ENCODE measurements at regions not wholly inside any gene's neighbourhood (a gene's known extent, or its start where the extent isn't known, plus 50 kb on each side); places are given as distances from the start of the nearest gene placed in this dataset.

DNA sequence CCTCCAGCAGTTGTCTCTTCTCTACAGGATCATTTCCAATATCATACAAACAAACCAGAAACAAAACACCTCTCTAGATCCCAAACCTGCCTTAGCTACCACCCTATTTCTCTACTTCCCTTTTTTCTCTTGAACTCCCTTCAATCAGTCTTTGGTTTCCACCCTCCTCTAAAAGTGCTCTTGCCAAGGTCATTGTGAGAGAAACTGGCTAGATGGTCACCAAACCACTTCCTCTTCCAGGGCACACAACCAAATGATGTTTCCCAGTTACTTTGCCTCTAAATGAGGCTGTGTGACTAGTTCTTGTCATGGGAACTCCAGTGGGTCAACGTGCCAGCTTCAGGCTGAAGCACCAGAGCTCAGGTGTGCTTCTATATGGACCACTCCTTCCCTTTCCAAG is 85.8 kb upstream of the ARMC2 start:
- no peak for DNase-seq (ENCODE audit: low read depth)
- TF ChIP-seq, protein P1, sequence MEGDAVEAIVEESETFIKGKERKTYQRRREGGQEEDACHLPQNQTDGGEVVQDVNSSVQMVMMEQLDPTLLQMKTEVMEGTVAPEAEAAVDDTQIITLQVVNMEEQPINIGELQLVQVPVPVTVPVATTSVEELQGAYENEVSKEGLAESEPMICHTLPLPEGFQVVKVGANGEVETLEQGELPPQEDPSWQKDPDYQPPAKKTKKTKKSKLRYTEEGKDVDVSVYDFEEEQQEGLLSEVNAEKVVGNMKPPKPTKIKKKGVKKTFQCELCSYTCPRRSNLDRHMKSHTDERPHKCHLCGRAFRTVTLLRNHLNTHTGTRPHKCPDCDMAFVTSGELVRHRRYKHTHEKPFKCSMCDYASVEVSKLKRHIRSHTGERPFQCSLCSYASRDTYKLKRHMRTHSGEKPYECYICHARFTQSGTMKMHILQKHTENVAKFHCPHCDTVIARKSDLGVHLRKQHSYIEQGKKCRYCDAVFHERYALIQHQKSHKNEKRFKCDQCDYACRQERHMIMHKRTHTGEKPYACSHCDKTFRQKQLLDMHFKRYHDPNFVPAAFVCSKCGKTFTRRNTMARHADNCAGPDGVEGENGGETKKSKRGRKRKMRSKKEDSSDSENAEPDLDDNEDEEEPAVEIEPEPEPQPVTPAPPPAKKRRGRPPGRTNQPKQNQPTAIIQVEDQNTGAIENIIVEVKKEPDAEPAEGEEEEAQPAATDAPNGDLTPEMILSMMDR (conservative IDR thresholded peaks at IDR 0.05; ENCODE audit: low read length) = no peak
- H3K4me3 ChIP-seq (ENCODE audit: low read length) = no peak overlapping the region

DNA sequence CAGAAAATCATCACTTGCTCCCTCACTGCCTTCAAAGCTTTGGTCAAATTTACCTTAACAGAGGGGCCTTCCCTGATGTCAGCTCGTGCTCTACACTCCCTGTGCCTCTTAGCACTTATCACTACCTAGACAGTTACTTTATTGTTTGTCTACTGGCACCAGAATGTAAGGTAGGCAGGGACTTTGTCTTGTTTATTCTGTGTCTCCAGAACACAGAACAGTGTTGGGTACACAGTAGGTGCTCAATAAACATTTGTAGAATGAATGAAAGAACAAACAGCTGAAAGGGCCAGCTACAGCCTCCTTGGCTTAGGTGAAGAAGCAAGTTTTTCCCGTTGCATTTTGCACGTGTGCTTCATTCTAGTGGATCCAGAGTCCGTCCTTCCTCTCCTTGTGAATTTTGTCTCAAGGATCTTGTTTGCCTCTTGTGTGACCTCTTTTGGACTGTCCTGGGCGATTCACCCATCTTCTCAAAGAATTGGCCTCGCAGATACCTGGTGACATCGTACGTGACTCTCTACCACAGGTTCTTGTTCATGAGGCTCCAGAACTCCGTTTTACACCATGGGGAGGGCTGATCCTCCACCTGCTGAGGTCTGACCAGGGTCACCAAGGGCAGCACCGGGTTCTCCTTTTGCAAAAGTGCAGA is 84.2 kb upstream of the ARMC2 start:
- no peak overlapping the region for H3K4me3 ChIP-seq (ENCODE audit: low read length)
- DNase-seq (ENCODE audit: low read depth) = no peak
- TF ChIP-seq, protein P1 (conservative IDR thresholded peaks at IDR 0.05; ENCODE audit: low read length) = no peak

- no peak for DNase-seq (ENCODE audit: low read depth)
- TF ChIP-seq, protein P1 (conservative IDR thresholded peaks at IDR 0.05; ENCODE audit: low read length) = no peak
- H3K4me3 ChIP-seq (ENCODE audit: low read length) = no peak overlapping the region
Measured at GRCh38 chr6:108764580-108764950, 83.7 kb upstream of the ARMC2 start.

GRCh38 chr6:108765495-108765894 is 82.7 kb upstream of the ARMC2 start:
- no peak overlapping the region for H3K4me3 ChIP-seq (ENCODE audit: low read length)
- DNase-seq (ENCODE audit: low read depth) = no peak
- TF ChIP-seq, protein P1 (conservative IDR thresholded peaks at IDR 0.05; ENCODE audit: low read length) = no peak

GRCh38 chr6:108766419-108766818 is 81.8 kb upstream of the ARMC2 start:
- no peak overlapping the region for H3K4me3 ChIP-seq (ENCODE audit: low read length)
- TF ChIP-seq, protein P1 (conservative IDR thresholded peaks at IDR 0.05; ENCODE audit: low read length) = no peak
- no peak for DNase-seq (ENCODE audit: low read depth)

DNA sequence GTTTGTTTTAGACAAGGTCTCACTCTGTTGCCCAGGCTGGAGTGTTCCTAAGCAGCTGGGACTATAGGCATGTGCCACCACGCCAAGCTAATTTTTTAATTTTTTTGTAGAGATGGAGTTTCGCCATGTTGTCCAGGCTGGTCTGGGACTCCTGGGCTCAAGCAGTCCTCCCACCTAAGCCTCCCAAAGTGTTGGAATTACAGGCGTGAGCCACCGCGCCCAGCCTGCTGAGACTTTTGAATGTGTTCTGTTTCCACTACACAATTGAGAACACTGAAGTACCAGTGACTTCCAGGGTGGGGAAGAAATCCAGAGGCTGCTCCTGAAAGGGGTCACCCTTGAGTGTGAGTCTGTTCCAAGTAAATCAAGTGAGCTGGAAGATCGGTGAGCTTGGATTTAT is 81.3 kb upstream of the ARMC2 start:
- H3K4me3 ChIP-seq (ENCODE audit: low read length) = no peak overlapping the region
- TF ChIP-seq, protein P1 (conservative IDR thresholded peaks at IDR 0.05; ENCODE audit: low read length) = no peak
- no peak for DNase-seq (ENCODE audit: low read depth)

DNA sequence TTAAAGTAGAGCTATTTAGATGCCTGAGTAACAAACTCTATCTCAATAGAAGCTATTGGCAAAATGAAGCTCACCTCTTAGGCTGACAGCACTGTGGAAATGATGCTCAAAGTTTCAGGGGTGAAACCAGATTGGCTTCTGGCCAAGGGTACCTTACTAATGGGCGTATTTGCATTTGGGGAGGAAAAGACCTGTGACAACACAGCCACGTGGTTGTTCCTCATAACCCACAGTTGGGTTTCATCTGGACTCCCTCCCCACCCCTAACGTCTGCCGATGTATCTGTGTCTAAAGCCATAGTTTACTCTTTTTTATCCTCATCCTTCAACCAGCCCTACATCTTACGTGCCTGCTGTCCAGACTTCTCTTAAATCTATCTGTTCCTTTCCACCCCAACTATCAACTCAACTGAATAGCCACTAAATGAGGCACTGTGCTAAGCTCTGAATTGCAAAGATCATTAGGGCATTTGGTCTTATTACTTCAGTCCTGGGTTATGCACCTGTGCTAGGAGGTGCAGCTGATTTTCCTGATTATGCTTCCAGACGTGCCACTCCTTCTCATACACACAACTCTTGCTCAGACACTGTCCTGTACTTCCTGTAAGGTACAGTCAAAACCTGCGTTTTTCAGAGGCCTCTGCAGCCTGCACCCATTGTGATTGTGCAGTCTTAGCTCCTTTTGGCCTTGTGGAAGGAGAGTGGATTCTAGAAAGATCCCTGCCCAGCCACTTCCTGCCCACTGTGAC is 80.6 kb upstream of the ARMC2 start:
- H3K4me3 ChIP-seq (ENCODE audit: low read length) = no peak overlapping the region
- DNase-seq (ENCODE audit: low read depth) = no peak
- TF ChIP-seq, protein P1 (conservative IDR thresholded peaks at IDR 0.05; ENCODE audit: low read length) = no peak

Measured in AG10803 (cell line).